Breast epithelium (tissue), 3 donors: ENCODE measurements at regions not wholly inside any gene's neighbourhood (a gene's known extent, or its start where the extent isn't known, plus 50 kb on each side); places are given as distances from the start of the nearest gene placed in this dataset.

Experiments used
- CTCF ChIP-seq, 3 donors: fragments of 450-650 bp; IDR thresholded peaks; one replicate each; pipeline ENCODE4 v1.5.1; 2016 to 2017; ENCODE audit warnings: antibody characterized with exemption in 3 of 3, mild to moderate bottlenecking in 3 of 3, moderate library complexity in 3 of 3
- POLR2AphosphoS5 ChIP-seq, 3 donors: sonication (generic); formaldehyde crosslinking; IDR thresholded peaks; one replicate each; pipeline ENCODE4 v1.6.1; 2017; ENCODE audit warnings: antibody characterized with exemption in 3 of 3

DNA sequence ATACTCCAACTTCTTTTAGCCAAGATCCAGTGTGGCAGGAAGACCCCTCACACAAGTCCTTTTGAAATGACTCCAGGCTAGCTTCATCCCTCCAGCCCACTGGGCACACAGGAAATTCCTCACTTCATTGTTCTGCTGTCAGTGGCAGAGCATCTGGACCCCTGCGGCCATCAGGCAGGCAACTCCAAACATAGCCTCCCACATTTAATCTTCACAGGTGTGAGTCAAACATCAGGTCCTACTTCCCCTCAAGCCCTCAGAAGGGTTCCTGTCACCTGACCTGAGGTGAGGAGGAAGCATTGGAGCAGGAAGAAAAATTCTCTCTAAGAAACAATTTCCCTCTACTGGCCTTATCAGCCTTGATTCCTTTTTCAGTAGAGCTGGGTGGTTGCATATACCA lies 51.1 kb upstream of the C1GALT1 start:
- TF ChIP-seq CTCF (IDR thresholded peaks at IDR 0.05) (no peak), POLR2AphosphoS5 (IDR thresholded peaks at IDR 0.05) (no peak)
